Activated CD4-positive, alpha-beta memory T cell treated with anti-CD3 and anti-CD28 coated beads, Interleukin-2, amount 10 ng/mL, durations not matched to agents 7 days and 5 days (primary cell): ENCODE measurements at regions not wholly inside any gene's neighbourhood (a gene's known extent, or its start where the extent isn't known, plus 50 kb on each side); places are given as distances from the start of the nearest gene placed in this dataset.

Source experiments
- CTCF ChIA-PET: fragments of 350-600 bp; sonication (Branson Sonifier 250); formaldehyde crosslinking; loops from one replicate; lab custom pipeline; 2021; ENCODE audit warnings: antibody characterized with exemption, inconsistent platforms; lab: Charles Lee
- POLR2A ChIA-PET: fragments of 350-600 bp; sonication (Branson Sonifier 250); formaldehyde crosslinking; loops from one replicate; lab custom pipeline; 2021; ENCODE audit warnings: antibody characterized with exemption; lab: Charles Lee
- DNase-seq: peaks from one replicate; pipeline ENCODE4 v3.0.0-alpha.2; 2020
- H3K27ac Mint-ChIP-seq: one replicate; pipeline ENCODE4 v1.8.0; 2021; ENCODE audit warnings: mild to moderate bottlenecking, mixed read lengths
- H3K27me3 Mint-ChIP-seq: one replicate; pipeline ENCODE4 v1.8.0; 2021; ENCODE audit warnings: mixed read lengths
- H3K36me3 Mint-ChIP-seq: one replicate; pipeline ENCODE4 v1.8.0; 2021; ENCODE audit warnings: low read depth, mixed read lengths
- H3K4me1 Mint-ChIP-seq: one replicate; pipeline ENCODE4 v1.8.0; 2021; ENCODE audit warnings: mixed read lengths
- H3K4me3 Mint-ChIP-seq: one replicate; pipeline ENCODE4 v1.8.0; 2021; ENCODE audit warnings: mild to moderate bottlenecking, mixed read lengths
- H3K9me3 Mint-ChIP-seq: one replicate; pipeline ENCODE4 v1.8.0; 2021; ENCODE audit warnings: mixed read lengths

DNA sequence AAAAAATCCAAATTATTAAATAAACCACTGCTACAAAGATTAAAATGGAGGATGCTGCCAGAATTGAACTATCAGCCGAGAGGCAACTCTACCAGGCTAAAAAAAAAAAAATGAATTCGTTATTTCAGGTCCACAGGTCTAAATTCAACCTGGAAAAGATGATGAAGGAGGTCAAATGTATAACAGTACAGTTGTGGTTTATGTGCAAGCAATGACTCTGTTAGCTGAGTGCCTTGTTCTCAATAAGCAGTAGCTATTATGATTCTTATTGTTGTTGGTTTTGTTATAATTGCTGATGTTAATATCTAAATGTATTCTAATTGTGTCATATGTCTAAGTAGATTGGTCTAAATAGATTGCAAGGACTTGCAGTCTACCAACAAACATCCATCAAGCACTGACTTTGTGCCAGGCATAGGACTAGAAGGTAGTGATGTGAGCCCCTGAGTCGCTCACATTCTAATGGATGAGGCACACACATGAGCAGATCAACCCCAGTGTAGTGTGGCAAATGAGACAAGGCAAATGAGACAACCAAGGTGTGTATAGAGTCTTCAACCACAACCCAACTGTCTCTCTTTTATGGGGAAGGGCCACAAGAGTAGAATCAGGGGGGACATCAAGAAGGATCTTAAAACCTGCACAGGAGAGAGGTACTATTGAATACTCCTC, 77.0 kb upstream of the PLEKHG7 start:
- POLR2A ChIA-PET = no interaction called here
- H3K4me3 Mint-ChIP-seq = no peak overlapping the region
- H3K36me3 Mint-ChIP-seq = peaks cover 2% of the 10 kb centered on the region
- H3K27me3 Mint-ChIP-seq = no peaks in the 10 kb centered on the region
- H3K9me3 Mint-ChIP-seq = peaks cover 4% of the 10 kb centered on the region
- no peak for DNase-seq
- CTCF ChIA-PET = no interaction called here
- no peaks in the 10 kb centered on the region for H3K4me1 Mint-ChIP-seq
- no peak overlapping the region for H3K27ac Mint-ChIP-seq

DNA sequence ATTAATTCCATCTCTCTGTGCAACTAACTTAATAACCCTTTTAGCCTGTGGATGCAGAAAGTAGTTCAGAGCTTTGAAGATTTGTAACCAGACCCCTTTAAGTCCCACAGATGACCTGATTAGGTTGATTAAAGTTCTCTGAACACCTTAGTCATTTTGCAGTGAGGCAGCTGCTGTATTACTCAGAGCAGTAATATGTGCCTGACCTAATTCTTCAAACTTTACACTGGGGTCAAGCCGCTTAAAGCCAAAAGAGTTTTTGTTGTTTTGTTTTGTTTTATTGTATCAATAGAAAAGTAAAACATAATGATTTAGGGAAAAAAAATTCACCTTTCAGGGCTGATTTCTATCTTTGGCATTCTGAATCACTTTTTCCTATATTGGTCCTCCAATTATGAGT, 78.6 kb upstream of the PLEKHG7 start:
- POLR2A ChIA-PET = no interaction called here
- Mint-ChIP-seq H3K4me1 (no peaks in the 10 kb centered on the region), H3K27ac (no peak overlapping the region), H3K9me3 (peaks cover 4% of the 10 kb centered on the region), H3K4me3 (no peak overlapping the region), H3K36me3 (peaks cover 2% of the 10 kb centered on the region), H3K27me3 (no peaks in the 10 kb centered on the region)
- CTCF ChIA-PET = interaction anchor here (1.0 kb wide), 1 partner anchor 25 kb away, joined by 3 read pairs; no protein-coding TSS in a partner anchor
- no peak for DNase-seq

DNA sequence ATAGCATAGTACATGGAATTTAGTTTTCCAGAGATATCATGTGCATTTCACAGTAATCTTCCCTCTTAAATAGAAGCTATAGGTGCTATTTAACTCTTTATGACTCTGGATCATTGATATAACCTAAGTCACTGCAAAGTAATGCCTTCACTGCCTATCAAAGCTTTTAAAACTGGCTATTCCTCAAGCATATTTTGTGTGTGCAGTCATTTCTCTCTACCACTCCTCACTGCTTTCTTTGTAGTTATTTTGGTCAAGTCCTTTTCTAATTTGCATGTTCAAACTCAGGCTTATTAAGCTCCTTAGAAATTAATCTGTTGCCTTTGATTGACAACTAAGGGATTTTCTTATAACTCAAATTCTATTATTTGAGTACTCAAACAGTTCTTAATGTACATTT, 79.4 kb upstream of the PLEKHG7 start:
- Mint-ChIP-seq H3K36me3 (peaks cover 2% of the 10 kb centered on the region), H3K27ac (no peak overlapping the region), H3K9me3 (peaks cover 4% of the 10 kb centered on the region), H3K4me1 (no peaks in the 10 kb centered on the region), H3K4me3 (no peak overlapping the region), H3K27me3 (no peaks in the 10 kb centered on the region)
- ChIA-PET CTCF (no interaction called here), POLR2A (no interaction called here)
- no peak for DNase-seq

DNA sequence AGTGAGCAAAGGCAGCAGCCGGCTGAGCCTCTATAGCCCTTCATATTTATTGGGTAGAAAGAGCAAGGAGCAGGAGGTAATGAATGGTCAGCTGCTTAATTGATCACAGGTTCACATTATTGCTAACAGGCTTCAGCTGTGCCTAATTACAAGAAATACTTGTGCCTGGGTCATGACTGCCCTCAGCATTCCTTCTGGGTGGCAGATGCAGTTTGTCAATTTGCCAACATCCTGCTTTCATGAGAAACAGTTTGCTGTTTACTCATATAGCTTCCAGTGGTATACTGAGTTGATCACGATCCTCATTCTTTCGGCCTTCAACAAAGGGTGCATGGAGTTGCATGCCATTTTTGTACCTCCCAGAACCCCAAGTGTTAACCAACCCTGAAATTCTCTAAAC, 81.0 kb upstream of the PLEKHG7 start:
- Mint-ChIP-seq H3K27ac (no peak overlapping the region), H3K27me3 (no peaks in the 10 kb centered on the region), H3K9me3 (peaks cover 4% of the 10 kb centered on the region), H3K4me1 (no peaks in the 10 kb centered on the region), H3K4me3 (no peak overlapping the region), H3K36me3 (peaks cover 2% of the 10 kb centered on the region)
- POLR2A ChIA-PET = no interaction called here
- CTCF ChIA-PET = no interaction called here
- DNase-seq = no peak

DNA sequence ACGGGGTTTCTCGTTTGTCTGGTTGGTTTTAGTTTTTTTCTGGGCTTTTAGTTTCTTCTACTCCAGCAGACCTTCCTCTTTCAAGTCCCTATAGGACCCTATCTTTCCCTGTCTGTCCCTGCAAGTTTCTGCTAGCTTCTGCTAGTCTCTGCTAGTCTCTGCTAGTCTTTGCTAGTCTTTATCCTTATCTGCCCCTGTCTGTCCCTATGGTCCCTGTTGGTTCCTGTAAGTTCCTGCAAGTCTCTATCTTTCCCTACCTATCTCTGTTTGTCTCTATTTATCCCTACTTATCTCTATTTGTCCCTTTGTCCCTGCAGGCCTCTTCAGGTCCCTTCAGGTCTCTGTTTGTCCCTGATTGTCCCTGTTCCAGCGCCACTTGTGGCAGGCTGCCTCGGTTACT, 81.5 kb upstream of the PLEKHG7 start:
- ChIA-PET POLR2A (no interaction called here), CTCF (no interaction called here)
- Mint-ChIP-seq H3K27me3 (no peaks in the 10 kb centered on the region), H3K4me1 (no peaks in the 10 kb centered on the region), H3K9me3 (peaks cover 4% of the 10 kb centered on the region), H3K36me3 (peaks cover 2% of the 10 kb centered on the region), H3K27ac (no peak overlapping the region), H3K4me3 (no peak overlapping the region)
- no peak for DNase-seq

DNA sequence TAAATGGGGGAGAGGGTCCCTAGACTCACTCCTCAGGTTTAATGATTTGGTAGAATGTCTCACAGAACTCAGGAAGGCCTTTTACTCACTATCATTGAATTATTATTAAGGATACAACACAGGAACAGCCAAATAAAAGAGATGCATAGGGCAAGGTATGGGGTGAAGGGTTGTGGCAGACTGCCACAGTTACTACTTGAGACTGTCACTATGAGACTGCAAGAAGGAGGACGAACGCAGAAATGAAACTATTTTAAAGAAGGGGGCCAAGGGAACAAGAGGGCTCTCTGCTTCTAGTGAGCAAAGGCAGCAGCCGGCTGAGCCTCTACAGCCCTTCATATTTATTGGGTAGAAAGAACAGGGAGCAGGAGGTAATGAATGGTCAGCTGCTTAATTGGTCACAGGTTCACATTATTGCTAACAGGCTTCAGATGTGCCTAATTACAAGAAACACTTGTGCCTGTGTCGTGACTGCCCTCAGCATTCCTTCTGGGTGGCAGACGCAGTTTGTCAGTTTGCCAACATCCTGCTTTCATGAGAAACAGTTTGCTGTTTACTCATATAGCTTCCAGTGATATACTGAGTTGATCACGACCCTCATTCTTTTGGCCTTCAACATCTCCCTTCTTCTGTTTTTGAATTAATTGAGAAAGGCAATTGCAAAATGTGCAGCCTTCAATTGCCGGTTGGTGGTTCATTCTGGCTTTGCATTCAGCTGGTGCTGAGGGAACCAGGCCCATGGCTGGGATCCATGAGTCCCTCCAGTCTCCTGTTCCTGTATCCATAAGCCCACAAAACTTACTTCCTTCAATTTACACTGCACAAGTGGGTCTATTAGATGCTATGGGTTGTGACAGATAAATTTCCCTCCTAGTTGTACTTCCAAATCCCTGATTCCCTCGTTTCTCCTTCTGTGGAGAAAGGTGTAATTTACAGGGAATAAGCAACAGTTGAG, 82.8 kb upstream of the PLEKHG7 start:
- ChIA-PET POLR2A (no interaction called here), CTCF (interaction anchor here (0.5 kb wide), 1 partner anchor 280 kb away, joined by 3 read pairs; no protein-coding TSS in a partner anchor)
- no peak overlapping the region for H3K4me3 Mint-ChIP-seq
- DNase-seq = no peak
- no peaks in the 10 kb centered on the region for H3K27me3 Mint-ChIP-seq
- peaks cover 2% of the 10 kb centered on the region for H3K36me3 Mint-ChIP-seq
- H3K4me1 Mint-ChIP-seq = no peaks in the 10 kb centered on the region
- H3K27ac Mint-ChIP-seq = no peak overlapping the region
- peaks cover 4% of the 10 kb centered on the region for H3K9me3 Mint-ChIP-seq

DNA sequence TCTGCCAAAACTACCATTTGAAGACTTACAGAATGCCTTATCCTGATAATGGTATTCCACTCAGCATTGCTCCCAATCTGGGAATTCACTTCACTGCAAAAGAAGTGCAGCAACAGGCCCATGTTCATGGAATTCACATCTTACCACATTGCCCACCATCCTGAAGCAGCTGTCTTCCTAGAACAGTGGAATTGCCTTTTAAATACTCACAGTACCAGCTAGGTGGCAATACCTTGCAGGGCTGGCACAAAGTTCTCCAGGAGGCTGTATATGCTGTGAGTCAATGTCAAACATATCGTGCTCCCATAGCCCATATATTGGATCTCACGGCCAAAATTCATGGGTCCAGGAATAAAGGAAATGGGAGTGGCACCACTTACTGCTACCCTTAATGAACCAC, 83.8 kb upstream of the PLEKHG7 start:
- ChIA-PET POLR2A (no interaction called here), CTCF (no interaction called here)
- Mint-ChIP-seq H3K27ac (no peak overlapping the region), H3K4me3 (no peak overlapping the region), H3K9me3 (peaks cover 4% of the 10 kb centered on the region), H3K27me3 (no peaks in the 10 kb centered on the region), H3K36me3 (peaks cover 2% of the 10 kb centered on the region), H3K4me1 (no peaks in the 10 kb centered on the region)
- no peak for DNase-seq

DNA sequence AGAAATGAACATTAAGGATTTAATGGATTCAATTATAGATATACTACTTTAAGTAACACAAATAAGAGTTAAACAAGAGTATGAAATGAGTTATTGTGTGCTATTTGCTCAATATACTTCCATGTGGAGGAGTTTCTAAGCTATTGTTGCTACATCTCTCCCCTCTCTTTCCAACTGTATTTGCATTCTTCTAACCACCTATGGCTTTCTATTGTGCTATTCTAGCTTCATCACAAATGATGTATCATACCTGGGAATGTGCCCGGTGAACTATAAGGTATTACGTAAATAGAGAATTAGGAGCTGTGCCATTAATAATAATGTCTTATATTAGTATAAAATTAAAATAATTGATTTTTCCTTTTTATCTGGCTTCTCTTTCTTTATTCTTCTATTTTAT, 87.1 kb upstream of the PLEKHG7 start:
- no peak overlapping the region for H3K4me3 Mint-ChIP-seq
- CTCF ChIA-PET = interaction anchor here (0.8 kb wide), 1 partner anchor 35 kb away, joined by 3 read pairs; no protein-coding TSS in a partner anchor
- no peaks in the 10 kb centered on the region for H3K36me3 Mint-ChIP-seq
- no peak overlapping the region for H3K27ac Mint-ChIP-seq
- no peaks in the 10 kb centered on the region for H3K4me1 Mint-ChIP-seq
- DNase-seq = no peak
- POLR2A ChIA-PET = no interaction called here
- no peaks in the 10 kb centered on the region for H3K9me3 Mint-ChIP-seq
- no peaks in the 10 kb centered on the region for H3K27me3 Mint-ChIP-seq

DNA sequence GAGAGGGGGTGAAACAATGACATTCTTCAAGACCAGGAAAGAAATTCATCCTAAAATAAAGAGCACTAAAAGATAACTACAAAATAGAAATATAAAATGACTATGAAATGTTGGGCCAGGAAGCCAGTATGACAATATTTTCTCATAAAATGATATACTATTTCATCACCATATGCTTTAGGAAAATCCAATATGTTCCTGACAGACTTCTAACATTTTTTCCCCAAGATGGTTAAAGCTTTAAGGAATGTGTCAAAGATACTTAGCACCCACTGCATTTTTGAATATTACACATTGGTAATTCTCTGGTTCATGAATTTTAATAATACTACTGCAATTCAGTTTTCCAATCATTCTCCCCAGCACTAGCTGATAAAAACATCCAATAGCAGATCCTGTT, 87.7 kb upstream of the PLEKHG7 start:
- no peak for DNase-seq
- Mint-ChIP-seq H3K4me3 (no peak overlapping the region), H3K9me3 (no peaks in the 10 kb centered on the region), H3K27ac (no peak overlapping the region), H3K4me1 (no peaks in the 10 kb centered on the region), H3K27me3 (no peaks in the 10 kb centered on the region), H3K36me3 (no peaks in the 10 kb centered on the region)
- ChIA-PET CTCF (no interaction called here), POLR2A (no interaction called here)

DNA sequence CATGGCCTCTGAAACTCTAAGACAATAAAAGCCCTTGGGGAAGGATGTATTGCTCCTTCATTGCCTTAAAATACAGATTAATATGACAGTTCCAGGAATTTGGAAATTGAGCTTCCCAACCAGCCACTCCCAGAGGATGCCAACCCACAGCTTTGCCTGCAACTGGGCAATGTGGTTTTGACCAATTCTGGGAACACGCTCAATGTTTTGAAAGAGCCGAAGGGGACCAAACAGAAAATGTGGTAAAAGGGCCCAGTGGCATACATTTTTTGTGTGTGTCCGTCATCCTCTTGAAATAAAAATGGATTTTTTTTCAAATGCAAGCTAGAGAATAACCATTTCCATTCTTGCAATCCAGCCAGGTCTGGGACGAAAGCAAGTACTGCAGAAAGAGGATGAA, 88.3 kb upstream of the PLEKHG7 start:
- Mint-ChIP-seq H3K4me3 (no peak overlapping the region), H3K9me3 (no peaks in the 10 kb centered on the region), H3K27ac (no peak overlapping the region), H3K4me1 (no peaks in the 10 kb centered on the region), H3K36me3 (no peaks in the 10 kb centered on the region), H3K27me3 (no peaks in the 10 kb centered on the region)
- POLR2A ChIA-PET = no interaction called here
- DNase-seq = no peak
- CTCF ChIA-PET = no interaction called here

DNA sequence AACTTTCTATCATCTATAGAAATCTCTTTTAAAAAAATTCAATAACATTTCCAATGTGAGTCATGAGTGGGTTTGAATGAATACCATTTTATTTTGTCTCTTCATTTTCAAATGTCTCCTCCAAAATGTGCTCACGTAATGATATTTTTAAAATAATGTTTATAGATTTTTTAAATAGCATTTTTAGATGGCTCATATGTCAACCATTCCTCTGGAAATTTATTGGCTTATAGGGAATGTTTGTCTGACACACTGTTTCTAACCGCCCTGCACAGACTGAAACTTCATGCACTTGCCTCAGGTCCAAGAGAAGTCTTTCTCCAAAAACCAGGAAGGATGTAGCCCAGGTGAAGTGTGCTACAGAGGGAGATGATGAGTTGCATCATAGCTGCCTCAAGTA, 88.8 kb upstream of the PLEKHG7 start:
- ChIA-PET POLR2A (no interaction called here), CTCF (no interaction called here)
- H3K4me1 Mint-ChIP-seq = no peaks in the 10 kb centered on the region
- DNase-seq = no peak
- H3K4me3 Mint-ChIP-seq = no peak overlapping the region
- H3K27ac Mint-ChIP-seq = no peak overlapping the region
- no peaks in the 10 kb centered on the region for H3K27me3 Mint-ChIP-seq
- H3K9me3 Mint-ChIP-seq = no peaks in the 10 kb centered on the region
- no peaks in the 10 kb centered on the region for H3K36me3 Mint-ChIP-seq

DNA sequence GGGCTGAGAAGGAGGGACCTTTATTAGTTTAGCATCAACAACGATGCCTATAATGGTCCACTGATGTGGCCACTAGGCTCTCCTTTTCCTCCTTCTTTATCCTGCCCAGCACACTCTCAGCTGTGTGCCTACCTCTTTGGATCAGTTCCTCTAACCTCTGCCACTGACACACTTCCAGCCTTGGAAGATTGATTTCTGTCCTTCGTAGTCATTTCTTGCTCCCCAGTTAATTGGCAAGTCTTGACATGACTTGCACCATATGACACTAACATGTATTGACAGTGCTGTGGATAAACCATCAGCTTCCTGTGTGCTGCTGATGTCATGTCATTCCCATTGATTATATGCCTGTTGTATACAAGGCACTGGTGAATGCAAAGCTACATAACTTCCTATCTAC, 90.2 kb upstream of the PLEKHG7 start:
- no peak for DNase-seq
- H3K4me3 Mint-ChIP-seq = no peak overlapping the region
- no peak overlapping the region for H3K27ac Mint-ChIP-seq
- ChIA-PET POLR2A (no interaction called here), CTCF (interaction anchor here (0.5 to 1.1 kb wide), 3 partner anchors 36 to 1231 kb away, joined by 3 read pairs; no protein-coding TSS in a partner anchor)
- no peaks in the 10 kb centered on the region for H3K9me3 Mint-ChIP-seq
- no peaks in the 10 kb centered on the region for H3K27me3 Mint-ChIP-seq
- peaks cover 9% of the 10 kb centered on the region for H3K4me1 Mint-ChIP-seq
- no peaks in the 10 kb centered on the region for H3K36me3 Mint-ChIP-seq
